Uterus (tissue), 2 donors: ENCODE measurements at regions not wholly inside any gene's neighbourhood (a gene's known extent, or its start where the extent isn't known, plus 50 kb on each side); places are given as distances from the start of the nearest gene placed in this dataset.

ENCODE experiments used
- POLR2A ChIP-seq, 2 donors: fragments of 450-650 bp; IDR thresholded peaks; one replicate each; pipeline ENCODE4 v1.6.1; 2016; ENCODE audit warnings: antibody characterized with exemption in 2 of 2, mild to moderate bottlenecking in 1 of 2, moderate library complexity in 1 of 2
- TF ChIP-seq, protein P1 (sequence below), 4 experiments: fragments of 200-600 bp in 2 of 4; fragments of 450-650 bp in 2 of 4; sonication (generic) in 2 of 4; IDR thresholded peaks; one replicate each; pipeline ENCODE4 v1.5.1; 2016 to 2019; ENCODE audit warnings: antibody characterized with exemption in 4 of 4, mild to moderate bottlenecking in 2 of 4, moderate library complexity in 1 of 4

DNA sequence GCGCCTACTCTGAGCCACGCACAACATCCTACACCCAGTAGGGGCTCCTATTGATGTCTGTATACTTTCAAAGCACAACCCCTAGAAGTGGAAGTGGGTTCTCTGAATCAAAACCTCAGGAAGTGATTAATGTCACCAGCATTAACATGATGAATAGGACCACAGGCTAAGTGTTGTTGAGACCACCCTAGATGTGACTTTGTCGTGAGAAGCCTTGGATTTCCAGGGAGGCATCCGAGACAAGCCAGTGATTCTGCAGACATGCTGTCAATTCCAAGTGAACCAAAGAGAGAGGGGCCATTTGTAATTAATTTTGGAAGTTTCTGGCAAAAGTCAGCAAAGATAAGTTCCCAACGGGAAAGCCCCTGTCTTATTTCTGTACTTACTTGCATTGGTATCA lies 493.0 kb downstream of the ZIC3 start:
- TF ChIP-seq, protein P1, sequence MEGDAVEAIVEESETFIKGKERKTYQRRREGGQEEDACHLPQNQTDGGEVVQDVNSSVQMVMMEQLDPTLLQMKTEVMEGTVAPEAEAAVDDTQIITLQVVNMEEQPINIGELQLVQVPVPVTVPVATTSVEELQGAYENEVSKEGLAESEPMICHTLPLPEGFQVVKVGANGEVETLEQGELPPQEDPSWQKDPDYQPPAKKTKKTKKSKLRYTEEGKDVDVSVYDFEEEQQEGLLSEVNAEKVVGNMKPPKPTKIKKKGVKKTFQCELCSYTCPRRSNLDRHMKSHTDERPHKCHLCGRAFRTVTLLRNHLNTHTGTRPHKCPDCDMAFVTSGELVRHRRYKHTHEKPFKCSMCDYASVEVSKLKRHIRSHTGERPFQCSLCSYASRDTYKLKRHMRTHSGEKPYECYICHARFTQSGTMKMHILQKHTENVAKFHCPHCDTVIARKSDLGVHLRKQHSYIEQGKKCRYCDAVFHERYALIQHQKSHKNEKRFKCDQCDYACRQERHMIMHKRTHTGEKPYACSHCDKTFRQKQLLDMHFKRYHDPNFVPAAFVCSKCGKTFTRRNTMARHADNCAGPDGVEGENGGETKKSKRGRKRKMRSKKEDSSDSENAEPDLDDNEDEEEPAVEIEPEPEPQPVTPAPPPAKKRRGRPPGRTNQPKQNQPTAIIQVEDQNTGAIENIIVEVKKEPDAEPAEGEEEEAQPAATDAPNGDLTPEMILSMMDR (IDR thresholded peaks at IDR 0.05): no peak
- TF ChIP-seq POLR2A (IDR thresholded peaks at IDR 0.05): no peak
